IMR-90 (cell line): ENCODE measurements at regions not wholly inside any gene's neighbourhood (a gene's known extent, or its start where the extent isn't known, plus 50 kb on each side); places are given as distances from the start of the nearest gene placed in this dataset.

ENCODE experiments used
- ATAC-seq: fragments of 200-7000 bp; cut with Tn5 transposase; 2 replicates; pipeline ENCODE4 v1.9.1; 2020; ENCODE audit warnings: low read depth, mild to moderate bottlenecking, moderate library complexity
- BruUV-seq: library from RNA; stranded (reverse); fragments of 400-500 nt; replicated peaks from 2 replicates; lab custom pipeline; 2021; lab: Mats Ljungman, UMichigan
- CTCF ChIA-PET: fragments of 300-600 bp; formaldehyde crosslinking; extraction: SDS; loops from one replicate; lab custom pipeline; 2021; ENCODE audit warnings: antibody characterized with exemption; lab: Yijun Ruan, JAX
- POLR2A ChIA-PET: fragments of 300-600 bp; sonication (Branson Sonifier 250); formaldehyde crosslinking; loops from one replicate; lab custom pipeline; 2022; ENCODE audit warnings: antibody characterized with exemption; ENCODE audit not compliant: unreplicated experiment; lab: Charles Lee
- DNase-seq: peaks from one replicate; pipeline ENCODE4 v3.0.0; 2013
- H2AFZ ChIP-seq: replicated peaks from 2 replicates; pipeline ENCODE3; 2013; ENCODE audit warnings: low read length, mild to moderate bottlenecking; ENCODE audit not compliant: poor library complexity
- H2AK5ac ChIP-seq: 2 replicates; pipeline ENCODE4 v1.6.1; 2013; ENCODE audit warnings: low read depth, low read length, inconsistent platforms
- H2AK9ac ChIP-seq: replicated peaks from 2 replicates; pipeline ENCODE3; 2013; ENCODE audit warnings: mild to moderate bottlenecking, low read depth, low read length, moderate library complexity; ENCODE audit not compliant: poor library complexity
- H2BK120ac ChIP-seq: 2 replicates; pipeline ENCODE4 v1.6.1; 2013; ENCODE audit warnings: low read depth, low read length, inconsistent platforms
- H2BK15ac ChIP-seq: 3 replicates; pipeline ENCODE4 v1.6.1; 2013; ENCODE audit warnings: low read depth, low read length, inconsistent platforms
- H2BK20ac ChIP-seq: 2 replicates; pipeline ENCODE4 v1.6.1; 2013; ENCODE audit warnings: low read depth, mild to moderate bottlenecking, inconsistent platforms, low read length, moderate library complexity
- H2BK5ac ChIP-seq: 2 replicates; pipeline ENCODE4 v1.6.1; 2013; ENCODE audit warnings: mild to moderate bottlenecking, low read depth, low read length, inconsistent platforms; ENCODE audit not compliant: poor library complexity, severe bottlenecking
- H3K14ac ChIP-seq: replicated peaks from 2 replicates; pipeline ENCODE4 v1.6.1; 2013; ENCODE audit warnings: low read depth, low read length, inconsistent platforms
- H3K18ac ChIP-seq: 2 replicates; pipeline ENCODE4 v1.6.1; 2013; ENCODE audit warnings: low read depth, low read length, control low read depth
- H3K23ac ChIP-seq: 2 replicates; pipeline ENCODE4 v1.6.1; 2013; ENCODE audit warnings: low read depth, low read length, inconsistent platforms
- H3K27ac ChIP-seq: 2 replicates; pipeline ENCODE4 v1.5.1; 2013; ENCODE audit warnings: mild to moderate bottlenecking, control low read depth, low read length; ENCODE audit not compliant: insufficient read depth
- H3K27me3 ChIP-seq: 2 replicates; pipeline ENCODE4 v1.6.1; 2013; ENCODE audit warnings: low read length; ENCODE audit not compliant: control insufficient read depth, insufficient read depth
- H3K36me3 ChIP-seq: 2 replicates; pipeline ENCODE4 v1.6.1; 2013; ENCODE audit warnings: low read length, mixed read lengths; ENCODE audit not compliant: control insufficient read depth, insufficient read depth
- H3K4ac ChIP-seq: 2 replicates; pipeline ENCODE4 v1.6.1; 2013; ENCODE audit warnings: low read depth, low read length, inconsistent platforms
- H3K4me1 ChIP-seq: 2 replicates; pipeline ENCODE4 v1.6.1; 2013; ENCODE audit warnings: low read length, mixed read lengths; ENCODE audit not compliant: control insufficient read depth, insufficient read depth
- H3K4me2 ChIP-seq: 2 replicates; pipeline ENCODE4 v1.6.1; 2013; ENCODE audit warnings: low read depth, mild to moderate bottlenecking, control low read depth, low read length, moderate library complexity
- H3K4me3 ChIP-seq: 2 replicates; pipeline ENCODE4 v1.5.1; 2013; ENCODE audit warnings: low read depth, mild to moderate bottlenecking, control low read depth, low read length, moderate library complexity; ENCODE audit not compliant: insufficient read depth
- H3K56ac ChIP-seq: 2 replicates; pipeline ENCODE4 v1.6.1; 2013; ENCODE audit warnings: low read length, inconsistent platforms; ENCODE audit not compliant: insufficient read depth; ENCODE audit errors: extremely low read depth
- H3K79me1 ChIP-seq, 2 experiments: 2 replicates each; pipeline ENCODE4 v1.6.1; 2013; ENCODE audit warnings: low read length in 2 of 2, inconsistent platforms in 1 of 2, low read depth in 1 of 2
- H3K9ac ChIP-seq: 2 replicates; pipeline ENCODE4 v1.6.1; 2013; ENCODE audit warnings: low read depth, low read length, control low read depth
- H3K9me1 ChIP-seq: 2 replicates; pipeline ENCODE4 v1.6.1; 2013; ENCODE audit warnings: low read length, inconsistent platforms; ENCODE audit not compliant: insufficient read depth
- H3K9me3 ChIP-seq: 2 replicates; pipeline ENCODE4 v1.6.1; 2013; ENCODE audit warnings: low read length; ENCODE audit not compliant: control insufficient read depth, insufficient read depth
- H4K20me1 ChIP-seq: 2 replicates; pipeline ENCODE4 v1.6.1; 2013; ENCODE audit warnings: low read length, inconsistent platforms; ENCODE audit not compliant: insufficient read depth
- H4K5ac ChIP-seq: 2 replicates; pipeline ENCODE4 v1.6.1; 2013; ENCODE audit warnings: mild to moderate bottlenecking, low read depth, low read length, control low read depth
- H4K8ac ChIP-seq, 2 experiments: 2 replicates each; pipeline ENCODE4 v1.6.1; 2013; ENCODE audit warnings: low read depth in 2 of 2, low read length in 2 of 2, control low read depth in 1 of 2, inconsistent platforms in 1 of 2
- H4K91ac ChIP-seq: 2 replicates; pipeline ENCODE4 v1.6.1; 2013; ENCODE audit warnings: low read depth, low read length, inconsistent platforms; ENCODE audit not compliant: insufficient read depth
- BHLHE40 ChIP-seq: fragments of 150-350 bp; IDR thresholded peaks from 2 replicates; pipeline ENCODE4 v1.6.1; 2016; ENCODE audit warnings: mild to moderate bottlenecking, low read depth, low read length
- CHD1 ChIP-seq: IDR thresholded peaks from 2 replicates; pipeline ENCODE4 v1.6.1; 2012; ENCODE audit warnings: low read depth, low read length, improper control_type of control experiment
- MAZ ChIP-seq: IDR thresholded peaks from 2 replicates; pipeline ENCODE4 v1.6.1; 2012; ENCODE audit warnings: low read depth, mild to moderate bottlenecking, low read length, improper control_type of control experiment, moderate library complexity, borderline replicate concordance
- WGBS, 2 experiments: methylation state at CpG; one replicate each; pipeline versions ENCODE4 v1.1.5 to v1.1.7; 2013; ENCODE audit warnings: missing lambda C conversion rate in 2 of 2; ENCODE audit not compliant: insufficient read length in 1 of 2; ENCODE audit errors: extremely low coverage in 2 of 2; 5-methylcytosine and 5-hydroxymethylcytosine counted together
- dilution Hi-C: fragments of 300-500 bp; cut with HindIII; formaldehyde crosslinking; loops from one replicate; pipeline ENCODE4 v1.14.3; 2018; ENCODE audit warnings: low sequenced_read_pairs; ENCODE audit not compliant: unreplicated experiment
- in situ Hi-C: fragments of 300-500 bp; cut with MboI; formaldehyde crosslinking; loops from 3 replicates; pipeline ENCODE4 v1.14.3; 2019; ENCODE audit warnings: low sequenced_read_pairs, inconsistent platforms, mixed read lengths
- intact Hi-C: fragments of 100-400 bp; cut with micrococcal nuclease; formaldehyde crosslinking; loops from 2 replicates; pipeline ENCODE4 v1.10.0; 2022

GRCh38 chr1:30354410-30354809, 369.0 kb downstream of the MATN1 start:
- no peak for TF ChIP-seq MAZ
- no peak for TF ChIP-seq CHD1
- no peak for TF ChIP-seq BHLHE40
- H4K91ac ChIP-seq, result no peak overlapping the region
- H3K4me3 ChIP-seq, result no peak overlapping the region
- in situ Hi-C loops, result no loop called here
- no peak for DNase-seq
- H2BK120ac ChIP-seq, result no peak overlapping the region
- BruUV-seq, result no TSS peak
- no peak overlapping the region for H3K18ac ChIP-seq
- H3K36me3 ChIP-seq, result no peaks in the 10 kb centered on the region
- no peaks in the 10 kb centered on the region for H3K9me3 ChIP-seq
- ATAC-seq, result no peak
- H3K9ac ChIP-seq, result no peak overlapping the region
- no peak overlapping the region for H3K56ac ChIP-seq
- no peak overlapping the region for H4K5ac ChIP-seq
- no CpG with 5 or more reads among the region's 1 CpG for WGBS, 2 experiments
- H2AK9ac ChIP-seq, result no peak overlapping the region
- H3K14ac ChIP-seq, result no peak overlapping the region
- no peak overlapping the region for H3K4ac ChIP-seq
- no peak overlapping the region for H4K8ac ChIP-seq
- intact Hi-C loops, result no loop called here
- dilution Hi-C loops, result no loop called here
- H2AFZ ChIP-seq, result no peak overlapping the region
- no peaks in the 10 kb centered on the region for H3K27me3 ChIP-seq
- no peak overlapping the region for H2BK20ac ChIP-seq
- H2BK5ac ChIP-seq, result no peak overlapping the region
- no peaks in the 10 kb centered on the region for H3K9me1 ChIP-seq
- CTCF ChIA-PET, result interaction anchor here (0.5 kb wide), 1 partner anchor 215 kb away, joined by 3 read pairs; no protein-coding TSS in a partner anchor
- H3K27ac ChIP-seq, result no peak overlapping the region
- H3K4me1 ChIP-seq, result no peaks in the 10 kb centered on the region
- no peak overlapping the region for H3K4me2 ChIP-seq
- H2BK15ac ChIP-seq, result no peak overlapping the region
- no peaks in the 10 kb centered on the region for H4K20me1 ChIP-seq
- POLR2A ChIA-PET, result no interaction called here
- no peak overlapping the region for H3K23ac ChIP-seq
- H3K79me1 ChIP-seq, result no peaks in the 10 kb centered on the region
- no peak overlapping the region for H2AK5ac ChIP-seq
